GM12892 (cell line): ENCODE measurements at regions not wholly inside any gene's neighbourhood (a gene's known extent, or its start where the extent isn't known, plus 50 kb on each side); places are given as distances from the start of the nearest gene placed in this dataset.

Experiments used
- POLR2A ChIP-seq: IDR thresholded peaks from 2 replicates; pipeline ENCODE4 v1.6.1; 2011; ENCODE audit warnings: low read depth, low read length, control low read depth
- POLR2AphosphoS5 ChIP-seq: IDR thresholded peaks from 2 replicates; pipeline ENCODE4 v1.6.1; 2011; ENCODE audit warnings: low read depth, low read length, control low read depth
- TAF1 ChIP-seq: IDR thresholded peaks from 2 replicates; pipeline ENCODE4 v1.6.1; 2011; ENCODE audit warnings: low read depth, mild to moderate bottlenecking, control low read depth, low read length, borderline replicate concordance

DNA sequence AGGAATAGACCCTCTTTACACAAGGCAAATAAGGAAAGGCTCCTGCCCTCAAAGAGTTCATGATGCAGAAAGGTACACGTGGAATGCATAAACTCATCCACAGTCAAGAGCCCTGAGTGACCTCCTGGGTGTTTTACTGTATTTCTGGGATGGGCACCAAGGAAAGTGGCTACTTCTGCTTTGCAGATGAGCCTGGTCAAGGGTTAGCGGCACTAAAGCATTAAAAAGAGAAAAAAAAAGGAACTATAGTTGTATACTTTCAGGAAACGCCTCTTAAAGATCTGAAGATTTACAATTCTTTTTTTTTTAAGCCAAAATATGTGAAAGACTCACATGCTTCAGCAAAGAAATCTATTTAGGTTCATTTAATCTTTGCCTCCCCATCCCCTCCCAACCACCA lies 366.2 kb upstream of the PDE4D start:
- TF ChIP-seq POLR2AphosphoS5 (no peak), POLR2A (no peak), TAF1 (no peak)
